ENCODE measurements at regions not wholly inside any gene's neighbourhood (a gene's known extent, or its start where the extent isn't known, plus 50 kb on each side); places are given as distances from the start of the nearest gene placed in this dataset.
"Not testable (repeated sequence)": the region's sequence is repeated elsewhere in the genome, so short reads cannot be mapped to it uniquely, and the experiment has no call there.

DNA sequence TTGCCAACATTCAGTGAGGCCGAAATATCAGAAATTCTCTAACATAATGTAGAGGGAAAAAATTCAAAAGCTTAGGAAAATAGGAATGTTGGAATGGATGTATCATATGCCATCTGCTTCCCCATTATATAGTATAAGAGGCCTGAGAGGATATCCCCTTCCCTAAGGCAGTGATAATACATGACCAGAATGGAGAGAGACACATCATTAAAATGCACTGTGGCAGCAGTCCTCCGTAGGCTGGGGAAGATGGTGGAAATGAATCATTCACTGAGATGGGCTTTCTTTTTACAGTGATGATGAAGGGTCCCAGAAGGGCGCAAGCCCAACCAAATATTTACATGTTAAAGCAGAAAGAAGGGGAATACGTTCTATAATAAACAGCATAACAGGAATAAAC lies 799.1 kb upstream of the SPRY2 start:
- in situ Hi-C loops (cut with MboI; ENCODE audit: low sequenced_read_pairs) = no loop called here
- Histone ChIP-seq H3K4me3 (no peak overlapping the region), H3K36me3 (replicated peaks) (no peaks in the 10 kb centered on the region), H3K4me1 (peaks cover 4% of the 10 kb centered on the region; the same call in 1 of the 2 replicates), H3K9me3 (no peaks in the 10 kb centered on the region), H3K27me3 (ENCODE audit: low read depth) (no peaks in the 10 kb centered on the region)
- DNase-seq (ENCODE audit: low spot score in 2 of 2) = no peak

DNA sequence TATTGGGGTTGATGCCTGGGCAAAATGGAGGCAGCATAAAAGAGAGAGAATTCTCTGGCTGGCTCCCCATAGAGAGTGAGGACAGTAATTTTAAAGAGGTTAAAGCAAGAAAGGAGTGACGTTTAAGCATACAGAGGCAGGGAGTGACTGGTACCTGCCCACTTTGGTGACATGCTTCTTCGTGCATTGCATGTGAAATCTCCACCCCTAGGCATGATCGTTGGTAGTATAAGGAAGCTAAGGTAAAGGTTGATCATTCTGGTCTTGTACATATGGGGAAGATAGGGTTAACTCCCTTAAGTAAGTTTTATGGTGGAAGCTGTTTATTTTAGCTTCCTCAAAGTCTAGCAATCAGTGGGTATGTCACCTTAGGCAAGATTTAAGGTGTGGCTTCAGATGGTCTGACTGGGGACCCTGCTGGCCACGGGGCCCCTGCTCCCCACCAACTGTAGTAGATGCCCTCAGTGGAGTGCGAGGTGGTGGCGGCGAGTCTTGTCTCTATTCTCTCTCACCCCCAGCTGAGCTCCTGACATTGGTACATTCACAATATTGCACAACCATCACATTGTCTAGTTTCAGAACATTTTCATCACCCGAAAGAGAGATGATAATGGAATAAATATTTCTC lies 797.5 kb upstream of the SPRY2 start:
- H3K27me3 ChIP-seq (ENCODE audit: low read depth) = no peaks in the 10 kb centered on the region
- no peaks in the 10 kb centered on the region for H3K36me3 ChIP-seq (replicated peaks)
- no peak for DNase-seq (ENCODE audit: low spot score in 2 of 2)
- H3K9me3 ChIP-seq = no peaks in the 10 kb centered on the region
- peaks cover 4% of the 10 kb centered on the region; the same call in 1 of the 2 replicates for H3K4me1 ChIP-seq
- H3K4me3 ChIP-seq = no peak overlapping the region
- in situ Hi-C loops (cut with MboI; ENCODE audit: low sequenced_read_pairs) = no loop called here

DNA sequence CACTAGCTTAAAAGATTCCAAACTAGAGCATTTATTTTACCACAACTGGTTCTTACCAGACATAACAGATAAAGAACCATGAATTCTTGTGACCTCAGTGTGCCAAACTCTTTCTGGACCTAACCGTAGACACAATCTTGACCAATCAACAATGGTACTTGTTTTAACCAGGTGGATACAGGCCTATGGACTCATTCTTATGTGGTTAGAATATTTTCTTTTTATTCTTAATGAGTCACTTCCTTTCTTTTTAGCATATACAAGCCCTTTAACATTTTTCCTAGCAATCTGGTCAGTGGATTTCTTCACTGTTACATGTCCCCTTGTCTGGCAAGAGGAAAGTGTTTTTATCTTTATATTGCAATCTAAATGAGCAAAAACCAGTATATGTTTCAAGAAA lies 792.1 kb upstream of the SPRY2 start:
- no peaks in the 10 kb centered on the region for H3K9me3 ChIP-seq
- in situ Hi-C loops (cut with MboI; ENCODE audit: low sequenced_read_pairs) = no loop called here
- H3K36me3 ChIP-seq (replicated peaks) = no peaks in the 10 kb centered on the region
- no peaks in the 10 kb centered on the region for H3K27me3 ChIP-seq (ENCODE audit: low read depth)
- no peaks in the 10 kb centered on the region for H3K4me1 ChIP-seq
- H3K4me3 ChIP-seq = no peak overlapping the region
- DNase-seq (ENCODE audit: low spot score in 2 of 2) = no peak

DNA sequence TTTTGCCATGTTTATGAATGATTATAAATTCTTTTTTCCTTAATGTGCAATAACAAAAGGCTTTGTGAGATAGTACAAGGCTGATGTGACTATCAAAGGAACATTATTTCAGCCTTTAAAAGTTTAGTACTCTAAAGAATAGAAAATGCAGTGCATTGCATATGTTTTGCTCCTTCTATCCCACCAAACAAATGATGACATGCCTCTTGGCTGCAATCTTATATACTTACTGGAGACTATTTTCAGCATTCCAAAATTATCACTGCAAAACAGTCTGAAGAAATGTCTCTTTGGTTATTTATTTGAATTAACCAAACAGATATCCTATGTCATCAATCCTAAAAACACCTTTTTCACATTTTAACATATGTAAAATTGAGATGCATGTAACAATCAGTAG lies 776.5 kb upstream of the SPRY2 start:
- H3K4me3 ChIP-seq = no peak overlapping the region
- no peak for DNase-seq (ENCODE audit: low spot score in 2 of 2)
- no peaks in the 10 kb centered on the region for H3K9me3 ChIP-seq
- H3K4me1 ChIP-seq = 0 out of 2 replicates have a peak, but pooled peaks cover 2% of the 10 kb centered on the region
- no peaks in the 10 kb centered on the region for H3K36me3 ChIP-seq (replicated peaks)
- in situ Hi-C loops (cut with MboI; ENCODE audit: low sequenced_read_pairs) = no loop called here
- no peaks in the 10 kb centered on the region for H3K27me3 ChIP-seq (ENCODE audit: low read depth)

DNA sequence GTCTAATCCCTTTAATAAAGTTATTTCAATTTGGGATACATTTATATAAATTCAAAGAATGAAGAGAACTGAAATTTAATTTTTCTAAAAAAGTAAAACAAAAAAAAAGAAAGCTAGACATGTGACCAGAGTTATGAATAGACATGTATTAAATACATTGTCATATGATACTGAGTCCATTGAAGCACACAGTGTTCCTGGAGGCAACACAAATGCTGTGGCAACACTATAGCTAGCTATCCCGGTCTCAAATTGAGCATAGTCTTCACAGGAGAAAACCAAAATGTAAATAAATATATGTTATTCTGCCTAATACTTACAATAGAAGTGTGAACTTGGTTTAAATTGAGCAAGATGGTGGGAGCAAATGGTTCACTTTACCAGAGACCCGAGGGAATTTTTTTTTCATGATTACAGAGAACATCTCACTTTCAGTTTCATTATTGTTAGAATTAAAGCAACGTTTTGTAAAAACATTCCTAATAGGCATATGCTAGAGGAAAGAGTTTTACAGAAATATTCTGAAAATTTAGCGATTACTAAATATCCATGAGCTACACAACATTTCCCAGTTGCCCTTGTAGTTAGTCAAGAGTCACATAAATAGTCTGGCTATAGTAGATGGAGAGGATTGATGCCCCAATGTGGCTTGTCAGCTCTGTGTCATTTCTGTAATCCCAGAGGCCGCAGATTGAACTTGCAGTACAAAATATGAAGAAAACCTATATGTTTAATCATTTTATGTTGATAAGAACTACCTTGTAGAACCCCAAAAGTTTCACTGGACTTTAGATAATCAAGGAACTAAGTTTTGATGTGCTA lies 775.7 kb upstream of the SPRY2 start:
- no peaks in the 10 kb centered on the region for H3K36me3 ChIP-seq (replicated peaks)
- in situ Hi-C loops (cut with MboI; ENCODE audit: low sequenced_read_pairs) = no loop called here
- no peak for DNase-seq (ENCODE audit: low spot score in 2 of 2)
- 0 out of 2 replicates have a peak, but pooled peaks cover 2% of the 10 kb centered on the region for H3K4me1 ChIP-seq
- no peaks in the 10 kb centered on the region for H3K9me3 ChIP-seq
- H3K4me3 ChIP-seq = no peak overlapping the region
- no peaks in the 10 kb centered on the region for H3K27me3 ChIP-seq (ENCODE audit: low read depth)

DNA sequence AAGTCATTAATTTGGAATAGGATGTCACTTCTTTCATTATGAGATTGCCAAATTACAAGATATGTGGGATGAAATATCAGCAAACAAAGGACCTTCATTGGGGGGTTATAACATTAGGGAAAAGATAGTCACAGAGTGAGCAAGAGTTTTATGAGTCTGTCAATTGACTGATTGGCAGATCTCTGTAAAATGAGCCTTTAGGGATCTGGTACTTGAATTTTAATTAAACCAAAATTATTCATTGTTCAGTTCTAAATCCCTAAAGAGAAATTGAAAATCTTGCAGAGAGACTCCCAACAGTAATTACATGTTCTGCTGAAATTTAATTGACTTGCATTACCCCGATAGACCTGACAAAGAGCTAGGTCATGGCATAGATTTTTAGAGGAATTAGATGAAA lies 768.1 kb upstream of the SPRY2 start:
- Histone ChIP-seq H3K4me1 (no peaks in the 10 kb centered on the region), H3K4me3 (no peak overlapping the region), H3K27me3 (ENCODE audit: low read depth) (no peaks in the 10 kb centered on the region), H3K36me3 (replicated peaks) (no peaks in the 10 kb centered on the region), H3K9me3 (no peaks in the 10 kb centered on the region)
- in situ Hi-C loops (cut with MboI; ENCODE audit: low sequenced_read_pairs) = no loop called here
- DNase-seq (ENCODE audit: low spot score in 2 of 2) = no peak

DNA sequence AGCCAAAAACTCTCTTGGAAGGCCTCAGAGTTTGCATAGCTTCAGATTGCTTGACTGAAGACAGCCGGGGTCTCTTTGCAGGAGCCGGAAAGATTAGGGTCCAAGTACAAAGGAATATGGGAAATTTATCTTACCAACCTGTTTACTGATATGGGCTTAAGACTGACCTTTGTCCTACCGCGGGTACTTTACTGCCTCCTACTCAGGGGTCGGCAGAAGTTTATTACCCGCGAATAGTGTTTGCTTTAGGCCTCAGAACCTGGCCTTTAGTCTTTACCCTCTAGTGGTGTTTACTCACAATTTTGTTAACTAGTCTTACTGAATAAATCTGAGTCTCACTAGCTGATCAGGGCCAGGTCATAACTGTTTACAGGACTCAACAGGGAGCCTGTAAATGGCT lies 765.4 kb upstream of the SPRY2 start:
- no peaks in the 10 kb centered on the region for H3K36me3 ChIP-seq (replicated peaks)
- in situ Hi-C loops (cut with MboI; ENCODE audit: low sequenced_read_pairs) = no loop called here
- H3K4me1 ChIP-seq = no peaks in the 10 kb centered on the region
- no peak overlapping the region for H3K4me3 ChIP-seq
- no peaks in the 10 kb centered on the region for H3K27me3 ChIP-seq (ENCODE audit: low read depth)
- H3K9me3 ChIP-seq = no peaks in the 10 kb centered on the region
- DNase-seq (ENCODE audit: low spot score in 2 of 2) = no peak

DNA sequence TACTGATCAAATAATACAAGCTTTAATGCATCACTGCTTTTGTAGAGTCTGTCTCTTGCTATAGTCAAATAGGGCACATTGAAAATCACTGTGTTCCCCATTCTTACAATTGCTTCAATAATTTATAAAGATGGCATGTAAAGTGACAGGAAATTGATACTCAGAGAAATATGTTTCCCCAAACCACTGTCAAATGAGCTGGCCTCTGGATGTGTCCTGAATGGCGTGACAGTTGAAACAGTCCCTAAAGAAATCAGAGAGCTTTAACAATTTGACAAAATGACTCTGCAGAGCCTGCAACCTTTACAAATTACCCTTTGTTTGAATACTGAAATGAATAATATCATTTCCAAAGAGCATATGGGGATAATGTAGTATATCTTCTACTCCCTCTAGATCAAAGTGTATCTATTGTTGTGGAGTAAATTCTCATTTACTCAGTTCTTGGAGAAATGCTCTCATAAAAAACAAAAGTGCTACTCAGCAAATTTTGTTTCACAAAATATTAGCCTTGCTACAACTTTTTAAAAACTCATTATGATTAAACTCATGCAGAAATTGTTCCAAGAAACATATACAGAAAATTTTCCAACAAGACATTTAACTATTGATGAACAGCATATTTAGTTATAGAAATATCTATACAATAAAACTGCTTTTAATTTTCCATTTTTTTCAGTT lies 763.2 kb upstream of the SPRY2 start:
- DNase-seq (ENCODE audit: low spot score in 2 of 2) = no peak
- Histone ChIP-seq H3K36me3 (replicated peaks) (no peaks in the 10 kb centered on the region), H3K9me3 (no peaks in the 10 kb centered on the region), H3K4me1 (no peaks in the 10 kb centered on the region), H3K27me3 (ENCODE audit: low read depth) (no peaks in the 10 kb centered on the region), H3K4me3 (no peak overlapping the region)
- in situ Hi-C loops (cut with MboI; ENCODE audit: low sequenced_read_pairs) = no loop called here

DNA sequence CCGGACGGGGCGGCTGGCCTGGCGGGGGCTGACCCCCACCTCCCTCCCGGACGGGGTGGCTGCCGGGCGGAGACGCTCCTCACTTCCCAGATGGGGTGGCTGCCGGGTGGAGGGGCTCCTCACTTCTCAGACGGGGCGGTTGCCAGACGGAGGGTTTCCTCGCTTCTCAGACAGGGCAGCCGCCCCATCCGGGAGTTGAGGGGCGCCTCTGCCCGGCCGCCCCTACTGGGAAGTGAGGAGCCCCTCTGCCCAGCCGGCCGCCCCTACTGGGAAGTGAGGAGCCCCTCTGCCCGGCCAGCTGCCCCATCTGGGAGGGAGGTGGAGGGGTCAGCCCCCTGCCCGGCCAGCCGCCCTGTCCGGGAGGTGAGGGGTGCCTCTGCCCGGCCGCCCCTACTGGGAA lies 761.1 kb upstream of the SPRY2 start:
- H3K9me3 ChIP-seq; DNase-seq (ENCODE audit: low spot score in 2 of 2); in situ Hi-C loops (cut with MboI; ENCODE audit: low sequenced_read_pairs); H3K4me3 ChIP-seq; H3K4me1 ChIP-seq; H3K27me3 ChIP-seq (ENCODE audit: low read depth); H3K36me3 ChIP-seq (replicated peaks): not testable (repeated sequence)

DNA sequence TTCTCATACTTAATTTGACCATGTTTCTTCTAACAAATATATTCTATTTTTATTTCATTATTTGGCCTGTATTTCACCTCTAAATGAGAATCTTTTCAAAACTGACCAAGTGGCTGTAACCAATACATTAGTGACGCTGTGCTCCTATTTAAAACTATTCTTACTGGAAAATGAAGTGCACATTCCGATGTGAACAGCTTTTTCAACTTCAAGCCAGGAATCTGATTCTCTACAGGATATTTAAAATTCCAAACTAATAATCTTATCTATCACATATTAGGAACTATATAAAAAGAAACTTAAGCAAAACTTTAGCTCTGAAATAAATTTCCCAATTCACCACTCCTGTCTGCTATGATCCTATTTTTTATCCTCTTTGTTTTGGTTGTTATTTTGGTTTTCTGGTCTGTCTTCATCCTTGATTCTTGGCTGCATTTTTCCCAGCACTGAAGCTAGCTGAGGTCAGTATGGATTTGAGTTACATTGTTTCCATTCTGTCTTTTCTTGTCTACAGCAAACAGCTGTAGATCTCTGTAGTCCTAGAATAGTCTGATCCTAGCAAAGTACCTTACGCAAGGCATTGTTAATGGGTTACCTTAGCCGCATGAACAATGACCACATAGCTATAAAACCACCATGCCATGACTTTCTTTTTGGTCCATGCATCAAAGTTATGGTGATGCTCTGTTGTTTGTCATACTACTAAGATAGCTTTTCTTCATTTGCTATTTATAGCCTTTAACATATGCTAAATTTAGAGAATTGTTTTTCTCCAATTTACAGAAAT lies 748.6 kb upstream of the SPRY2 start:
- no peaks in the 10 kb centered on the region for H3K27me3 ChIP-seq (ENCODE audit: low read depth)
- H3K36me3 ChIP-seq (replicated peaks) = no peaks in the 10 kb centered on the region
- H3K9me3 ChIP-seq = no peaks in the 10 kb centered on the region
- in situ Hi-C loops (cut with MboI; ENCODE audit: low sequenced_read_pairs) = no loop called here
- H3K4me1 ChIP-seq = no peaks in the 10 kb centered on the region
- H3K4me3 ChIP-seq = no peak overlapping the region
- no peak for DNase-seq (ENCODE audit: low spot score in 2 of 2)

DNA sequence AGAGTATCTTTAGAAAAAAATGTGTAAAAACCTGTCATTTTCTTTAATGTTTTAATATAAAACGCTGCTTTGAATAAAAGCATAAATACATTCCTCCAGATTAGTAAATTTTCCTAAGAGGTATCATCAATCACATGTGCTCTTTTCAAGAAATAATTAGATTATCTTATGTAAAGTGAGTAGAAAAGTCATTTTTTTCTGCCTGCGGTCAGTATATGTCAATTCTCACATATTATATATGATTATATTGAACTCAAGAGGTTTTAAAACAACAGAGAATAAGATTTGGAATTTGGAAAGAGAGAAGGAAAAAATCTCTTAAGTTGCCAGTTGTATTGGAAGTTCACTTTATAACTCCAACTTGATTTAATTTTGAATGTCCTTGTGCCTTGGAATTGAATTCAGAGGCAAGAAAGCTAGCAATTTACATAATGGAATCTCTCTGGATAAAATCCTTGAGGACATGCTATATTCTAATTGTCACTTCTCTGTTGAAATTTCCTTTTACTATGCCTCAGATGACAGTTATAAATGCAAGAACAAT lies 740.1 kb upstream of the SPRY2 start:
- Histone ChIP-seq H3K4me1 (no peaks in the 10 kb centered on the region), H3K4me3 (no peak overlapping the region), H3K9me3 (no peaks in the 10 kb centered on the region), H3K36me3 (replicated peaks) (no peaks in the 10 kb centered on the region), H3K27me3 (ENCODE audit: low read depth) (no peaks in the 10 kb centered on the region)
- in situ Hi-C loops (cut with MboI; ENCODE audit: low sequenced_read_pairs) = no loop called here
- DNase-seq (ENCODE audit: low spot score in 2 of 2) = no peak

DNA sequence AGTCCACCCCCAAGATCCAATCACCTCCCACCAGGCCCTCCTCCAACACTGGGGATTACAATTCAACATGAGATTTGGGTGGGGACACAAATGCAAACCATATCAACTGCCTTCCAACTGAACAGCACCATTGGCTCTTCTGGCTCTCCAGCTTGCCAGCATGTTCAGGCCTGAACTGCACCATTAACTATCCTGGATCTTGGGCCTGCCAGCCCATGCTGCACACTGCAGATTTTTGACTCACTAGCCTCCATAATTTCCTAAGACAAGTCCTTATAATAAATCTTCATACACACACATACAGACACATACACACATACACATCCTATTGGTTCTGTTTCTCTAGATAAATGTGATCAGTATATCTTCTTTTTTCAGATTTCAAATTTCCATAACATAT lies 737.1 kb upstream of the SPRY2 start:
- no peak overlapping the region for H3K4me3 ChIP-seq

DNA sequence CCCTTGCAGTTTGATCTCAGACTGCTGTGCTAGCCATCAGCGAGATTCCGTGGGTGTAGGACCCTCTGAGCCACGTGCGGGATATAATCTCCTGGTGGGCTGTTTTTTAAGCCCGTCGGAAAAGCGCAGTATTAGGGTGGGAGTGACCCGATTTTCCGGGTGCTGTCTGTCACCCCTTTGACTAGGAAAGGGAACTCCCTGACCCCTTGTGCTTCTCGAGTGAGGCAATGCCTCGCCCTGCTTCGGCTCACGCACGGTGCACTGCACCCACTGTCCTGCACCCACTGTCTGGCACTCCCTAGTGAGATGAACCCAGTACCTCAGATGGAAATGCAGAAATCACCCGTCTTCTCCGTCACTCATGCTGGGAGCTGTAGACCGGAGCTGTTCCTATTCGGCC lies 728.9 kb upstream of the SPRY2 start:
- H3K4me1 ChIP-seq; H3K9me3 ChIP-seq; H3K36me3 ChIP-seq (replicated peaks); in situ Hi-C loops (cut with MboI; ENCODE audit: low sequenced_read_pairs); DNase-seq (ENCODE audit: low spot score in 2 of 2); H3K4me3 ChIP-seq; H3K27me3 ChIP-seq (ENCODE audit: low read depth): not testable (repeated sequence)

More for the DNA sequence above, 737.1 kb upstream of the SPRY2 start:
- no peaks in the 10 kb centered on the region for H3K36me3 ChIP-seq (replicated peaks)
- DNase-seq (ENCODE audit: low spot score in 2 of 2) = no peak
- in situ Hi-C loops (cut with MboI; ENCODE audit: low sequenced_read_pairs) = no loop called here
- H3K27me3 ChIP-seq (ENCODE audit: low read depth) = no peaks in the 10 kb centered on the region
- no peaks in the 10 kb centered on the region for H3K9me3 ChIP-seq
- H3K4me1 ChIP-seq = no peaks in the 10 kb centered on the region

All from HAP-1 (cell line).